NCI-H748 (cell line): ENCODE measurements at regions not wholly inside any gene's neighbourhood (a gene's known extent, or its start where the extent isn't known, plus 50 kb on each side); places are given as distances from the start of the nearest gene placed in this dataset.

Experiments
- DNase-seq: peaks from one replicate; lab custom pipeline; 2025; ENCODE audit not compliant: unreplicated experiment; lab: John Stamatoyannopoulos, UW

DNA sequence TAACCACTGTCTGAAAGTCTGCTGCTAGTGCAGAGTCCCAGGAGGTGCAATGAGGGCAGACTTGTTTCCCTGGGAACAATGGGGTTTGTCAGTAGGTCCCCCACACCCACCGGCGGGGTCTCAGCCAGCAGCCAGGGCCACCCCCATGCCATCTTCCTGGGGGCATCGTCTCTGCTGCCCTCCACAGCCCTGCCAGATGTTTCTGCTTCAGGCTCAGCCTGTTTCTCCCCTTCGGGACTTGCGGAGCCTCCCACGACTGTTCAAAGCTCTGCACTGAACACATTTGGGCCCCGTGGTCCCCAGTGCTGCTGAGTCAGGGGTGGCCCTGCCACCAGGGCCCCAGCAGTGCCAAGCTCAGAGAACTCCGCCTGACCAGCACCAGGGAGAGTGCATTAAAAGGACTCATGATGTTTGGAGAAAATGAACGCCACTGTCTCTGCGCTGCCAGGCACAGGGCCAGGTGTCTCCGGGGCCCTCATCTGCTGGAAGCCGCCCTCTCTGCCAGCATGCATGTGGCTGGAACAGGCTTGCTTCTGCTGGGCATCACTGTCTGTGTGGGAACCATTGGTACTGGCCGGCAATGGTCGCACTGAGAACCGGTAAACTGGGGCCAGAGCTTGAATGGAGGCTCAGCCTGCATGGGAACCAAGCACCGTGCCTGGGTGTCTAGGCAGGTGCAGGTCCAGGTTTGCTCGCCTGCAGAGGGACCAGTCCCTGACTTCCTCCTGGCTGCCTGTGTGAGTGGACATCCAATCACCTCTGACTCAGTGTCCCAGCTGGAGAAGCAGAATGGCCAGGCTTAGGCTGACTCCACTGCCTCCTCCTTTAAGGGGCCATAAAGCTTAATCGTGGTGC, 345.1 kb downstream of the GLRX3 start:
- DNase-seq: no peak

DNA sequence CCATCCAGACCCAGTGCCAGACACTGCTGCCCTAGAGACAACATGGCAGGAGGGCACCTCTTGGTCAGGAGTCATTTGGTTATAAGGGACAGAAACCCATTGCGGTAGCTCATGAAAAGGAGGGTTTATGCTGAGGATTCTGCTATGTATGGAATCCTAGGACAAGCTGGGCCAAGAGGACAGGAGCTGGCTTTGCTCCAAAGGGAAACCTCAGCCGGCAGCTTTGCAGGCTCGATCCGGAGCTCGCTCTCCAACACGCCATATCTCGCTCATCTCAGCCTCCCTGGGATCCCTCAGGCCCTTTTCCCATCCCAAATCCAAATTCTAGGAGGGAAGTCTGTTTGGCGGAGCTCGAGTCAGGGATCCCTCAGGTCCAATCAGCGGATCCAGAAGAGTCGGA, 345.7 kb downstream of the GLRX3 start:
- no peak for DNase-seq

DNA sequence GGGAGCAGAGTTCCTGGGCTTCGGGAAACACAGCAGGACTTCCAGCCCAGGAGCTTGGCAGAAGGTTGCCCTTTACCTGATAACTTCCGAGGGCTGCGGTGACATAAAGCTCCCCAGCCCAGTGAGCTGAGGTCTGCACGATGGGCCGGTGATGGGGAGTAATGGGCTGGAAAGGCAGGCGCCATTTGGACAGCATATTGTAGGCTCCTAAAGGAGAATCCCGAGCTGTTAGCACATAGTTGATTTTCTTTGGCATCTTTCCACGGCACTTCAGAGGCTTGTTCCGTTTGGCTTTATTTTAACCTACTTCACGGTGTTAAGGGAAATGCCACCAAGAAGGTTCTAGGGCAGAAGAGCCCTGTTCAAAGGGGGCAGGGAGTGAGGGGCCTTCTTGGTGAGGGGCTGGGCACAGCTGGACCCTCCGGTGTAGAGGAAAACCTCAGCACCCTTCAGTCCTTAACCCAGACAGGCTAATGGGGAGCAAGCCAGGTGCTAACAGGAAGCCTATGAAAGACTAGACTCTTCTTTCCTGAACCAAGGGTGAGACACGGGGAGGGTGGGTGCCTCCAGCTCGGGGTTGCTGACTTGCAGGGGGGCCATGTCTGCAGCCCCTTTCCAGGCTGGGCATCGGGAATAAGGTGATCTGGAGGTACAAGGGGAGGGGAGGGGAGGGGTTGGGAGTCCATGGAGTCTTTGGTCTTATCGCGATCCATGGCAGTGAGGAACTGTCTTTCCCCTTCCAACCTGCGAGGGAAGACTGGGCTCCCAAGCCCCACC, 347.7 kb downstream of the GLRX3 start:
- no peak for DNase-seq

DNA sequence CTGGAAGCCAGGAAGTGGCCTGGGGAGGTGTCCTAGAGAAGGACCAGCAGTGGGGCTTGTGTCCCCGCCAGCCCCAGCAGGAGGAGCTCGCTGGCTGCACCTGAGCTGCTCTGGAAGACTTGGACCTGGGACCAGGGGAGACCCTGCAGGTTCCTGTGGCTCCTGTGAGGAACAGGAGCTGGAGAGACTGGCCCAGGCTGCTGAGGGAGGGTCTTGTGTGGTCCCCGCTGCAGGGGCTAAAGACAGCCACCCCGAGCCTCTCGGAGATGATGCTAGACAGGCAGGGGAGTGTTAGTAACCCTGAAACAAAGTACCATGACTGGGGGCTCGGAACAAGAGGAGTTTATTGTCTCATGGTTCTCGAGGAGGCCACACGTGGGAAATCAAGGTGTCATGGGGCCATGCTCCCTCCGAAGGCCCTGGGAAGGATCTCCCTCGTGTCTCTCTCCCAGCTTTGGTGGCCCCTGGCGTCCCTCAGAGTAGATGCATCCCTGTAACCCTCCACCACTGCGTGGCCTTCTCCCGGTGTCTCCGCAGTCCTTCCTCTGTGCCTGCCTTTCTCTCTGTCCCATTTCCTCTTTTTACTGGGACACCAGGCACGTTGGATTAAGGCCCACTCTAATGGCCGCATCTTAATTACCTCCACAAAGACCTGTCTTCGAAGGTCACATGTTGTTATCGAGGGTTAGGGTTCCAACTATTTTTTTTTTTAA, 348.4 kb downstream of the GLRX3 start:
- DNase-seq: no peak

DNA sequence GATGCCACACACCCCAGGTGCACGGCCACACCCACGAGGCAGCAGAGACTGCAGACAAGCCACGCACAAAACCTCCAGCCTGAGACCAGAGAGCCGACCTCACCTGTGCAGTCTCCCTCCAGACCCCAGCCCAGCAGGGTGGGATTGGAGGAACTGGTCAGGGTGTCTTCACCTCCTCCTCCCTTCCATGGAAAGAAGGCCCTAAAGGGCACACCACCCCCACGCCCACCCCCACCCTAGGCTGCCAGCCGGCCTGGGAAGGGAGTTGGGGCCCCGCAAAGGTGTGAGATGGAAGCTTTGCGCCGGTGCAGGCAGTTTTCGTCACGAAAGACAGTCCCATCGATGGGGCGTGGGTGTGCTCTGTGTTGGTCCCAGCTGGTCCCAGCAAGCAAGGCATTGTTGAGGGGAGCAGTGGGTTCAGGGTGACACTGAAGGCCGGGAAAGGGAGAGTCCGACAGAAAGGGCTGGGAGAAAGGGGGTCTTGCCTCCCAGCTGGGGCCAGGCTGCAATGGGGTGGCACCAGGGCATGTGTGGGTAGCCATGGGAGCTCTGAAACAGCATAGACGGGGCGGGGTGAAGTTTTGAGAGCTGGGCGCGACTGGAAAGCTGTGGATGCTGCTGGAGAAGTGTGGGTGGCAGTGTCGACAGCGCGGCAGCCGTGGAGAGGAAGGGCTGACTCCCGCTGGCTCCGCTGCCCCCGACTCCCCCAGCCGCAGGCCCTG, 349.2 kb downstream of the GLRX3 start:
- no peak for DNase-seq

DNA sequence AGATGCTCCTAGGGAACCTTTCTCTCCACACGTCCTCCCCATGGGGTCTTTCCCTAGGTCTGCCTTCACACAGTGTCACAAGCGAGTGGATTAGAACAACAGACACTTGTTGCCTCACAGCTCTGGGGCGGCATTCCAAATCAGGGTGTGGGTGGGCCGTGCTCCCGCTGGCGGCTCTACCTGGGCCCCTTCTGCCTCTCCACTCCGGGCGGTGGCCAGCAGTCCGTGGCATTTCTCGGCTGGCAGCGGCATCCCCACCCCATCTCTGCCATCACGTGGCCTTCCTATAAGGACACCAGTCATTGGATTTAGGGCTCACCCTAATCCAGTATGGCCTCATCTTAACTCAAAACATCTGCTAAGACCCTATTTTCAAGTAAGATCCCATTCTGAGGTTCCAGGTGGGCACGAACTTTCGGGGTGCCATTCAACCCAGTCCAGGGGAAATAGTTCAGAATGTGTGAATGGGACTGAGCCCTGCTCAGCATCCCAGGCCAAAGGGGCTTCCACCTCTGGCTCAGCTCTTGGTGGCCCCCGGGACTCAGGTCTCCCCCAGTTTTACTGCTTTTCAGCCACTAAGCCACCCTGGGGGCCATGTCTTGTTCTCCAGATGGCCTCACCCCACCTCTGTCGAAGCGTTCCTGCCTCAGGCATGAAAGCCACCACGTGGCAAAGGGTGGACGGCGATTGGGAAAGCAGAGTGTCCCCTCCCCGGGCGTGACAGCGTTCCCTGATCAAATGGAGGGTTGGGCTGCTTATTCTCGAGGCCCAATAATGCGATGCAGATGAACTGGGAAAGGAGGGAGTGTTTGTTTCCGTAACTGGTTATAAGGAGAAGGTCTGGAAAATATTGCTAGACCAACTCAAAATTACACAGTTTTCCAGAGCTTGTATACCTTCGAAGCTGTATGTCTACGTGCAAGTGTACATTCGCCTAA, 350.0 kb downstream of the GLRX3 start:
- DNase-seq: no peak

DNA sequence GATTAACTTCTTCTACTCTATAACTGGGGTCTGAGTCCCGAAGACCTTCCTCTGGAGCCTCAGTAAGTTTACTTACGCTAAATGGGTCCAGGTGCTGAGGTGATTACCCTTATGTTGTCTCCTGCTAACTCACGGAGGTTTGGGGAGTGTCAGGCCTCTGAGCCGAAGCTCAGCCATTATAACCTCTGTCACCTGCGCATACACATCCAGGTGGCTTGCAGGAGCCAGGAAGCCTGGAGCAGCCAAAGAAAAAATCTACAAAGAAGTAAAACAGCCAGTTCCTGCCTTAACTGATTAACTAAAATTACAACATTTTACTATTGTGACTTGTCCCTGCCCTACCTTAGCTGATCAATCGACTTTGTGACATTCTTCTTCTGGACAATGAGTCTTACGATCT, 350.7 kb downstream of the GLRX3 start:
- DNase-seq: no peak

DNA sequence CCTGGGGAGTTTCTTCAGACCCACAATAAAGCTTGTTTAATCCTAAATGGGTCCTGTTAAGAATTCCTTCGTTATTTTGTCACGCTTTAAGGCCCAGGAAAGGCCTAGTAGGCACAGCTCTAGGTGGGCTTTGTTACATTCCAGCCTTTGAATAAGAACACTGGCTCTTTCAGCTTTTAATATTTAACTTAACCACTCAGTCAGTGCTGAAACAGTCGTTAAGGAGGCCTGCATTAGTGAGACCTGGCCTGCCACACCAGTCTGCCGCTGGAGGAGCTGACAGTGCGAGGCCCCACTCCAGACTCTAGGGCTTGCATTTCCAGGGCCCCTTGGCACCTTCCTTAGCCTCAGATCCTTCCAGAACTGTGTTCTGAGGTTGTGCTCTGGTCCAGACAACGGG, 351.4 kb downstream of the GLRX3 start:
- DNase-seq: no peak

DNA sequence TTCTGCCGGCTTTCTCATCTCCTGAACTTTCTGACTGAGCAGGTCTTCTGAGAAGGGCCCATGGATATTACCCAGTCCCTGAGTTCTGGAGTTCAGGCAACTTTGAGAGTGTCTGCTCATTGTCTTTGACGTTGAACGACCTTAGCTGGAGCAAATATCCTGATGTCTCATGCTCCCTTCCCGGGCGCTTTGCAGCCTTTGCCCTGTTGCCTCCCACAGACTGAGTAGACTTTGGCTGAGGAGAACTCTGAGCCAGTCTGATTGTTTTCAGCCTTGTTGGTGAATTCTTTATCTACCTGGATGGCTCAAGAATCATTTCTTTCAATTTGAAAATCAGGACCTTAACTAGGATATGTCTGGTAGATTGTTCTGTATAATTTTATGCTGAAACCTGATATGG, 353.7 kb downstream of the GLRX3 start:
- DNase-seq: no peak

DNA sequence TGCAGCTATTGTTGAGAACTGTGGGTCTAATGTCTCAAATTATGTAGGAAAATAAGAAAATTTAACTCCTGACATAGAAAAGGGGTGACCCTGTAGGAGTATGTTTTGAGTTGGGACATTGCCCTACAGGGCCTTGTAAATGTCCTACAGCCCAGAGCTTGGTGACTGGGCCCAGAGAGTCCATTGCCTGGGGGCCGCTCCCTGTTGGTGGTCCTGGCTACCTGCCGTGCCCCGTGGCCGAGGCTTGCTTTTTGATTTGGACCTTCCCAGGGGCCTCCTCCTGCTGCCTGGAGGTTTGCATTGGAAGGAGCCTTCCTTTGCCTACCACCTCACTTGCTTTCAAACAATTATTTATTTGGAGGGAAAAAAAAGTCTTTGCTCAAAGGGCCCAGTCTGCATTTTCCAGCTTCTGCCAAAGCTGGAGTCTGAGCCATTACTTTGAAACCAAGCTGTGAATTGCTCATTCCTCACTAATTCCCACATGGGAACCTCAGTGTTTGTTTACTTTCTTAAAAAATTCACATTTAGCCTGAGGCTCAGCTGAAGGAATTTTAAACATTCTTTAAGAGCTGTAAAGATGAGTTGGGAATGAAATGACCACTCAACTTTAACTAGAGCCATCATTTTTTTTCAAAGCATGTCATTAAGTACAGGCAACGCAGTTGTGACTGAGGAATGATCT, 355.0 kb downstream of the GLRX3 start:
- no peak for DNase-seq

DNA sequence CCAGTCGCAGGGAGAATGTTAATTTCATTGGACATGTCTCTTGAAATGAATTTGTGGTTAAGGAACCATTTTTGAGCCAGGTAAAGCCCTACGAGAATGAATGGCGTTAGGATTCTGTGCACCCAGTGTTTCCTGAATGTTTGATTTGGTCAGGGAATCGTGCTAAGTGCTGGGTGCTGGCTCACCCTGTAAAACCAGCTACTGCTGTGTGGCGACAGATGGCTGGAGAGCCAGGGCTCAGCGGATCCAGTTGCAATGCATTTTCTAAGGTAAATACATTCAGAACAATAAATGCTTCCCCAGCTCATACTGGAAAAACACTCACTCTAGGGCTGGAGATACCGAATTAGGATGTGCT, 355.5 kb downstream of the GLRX3 start:
- peak; percentile 63 for DNase-seq

DNA sequence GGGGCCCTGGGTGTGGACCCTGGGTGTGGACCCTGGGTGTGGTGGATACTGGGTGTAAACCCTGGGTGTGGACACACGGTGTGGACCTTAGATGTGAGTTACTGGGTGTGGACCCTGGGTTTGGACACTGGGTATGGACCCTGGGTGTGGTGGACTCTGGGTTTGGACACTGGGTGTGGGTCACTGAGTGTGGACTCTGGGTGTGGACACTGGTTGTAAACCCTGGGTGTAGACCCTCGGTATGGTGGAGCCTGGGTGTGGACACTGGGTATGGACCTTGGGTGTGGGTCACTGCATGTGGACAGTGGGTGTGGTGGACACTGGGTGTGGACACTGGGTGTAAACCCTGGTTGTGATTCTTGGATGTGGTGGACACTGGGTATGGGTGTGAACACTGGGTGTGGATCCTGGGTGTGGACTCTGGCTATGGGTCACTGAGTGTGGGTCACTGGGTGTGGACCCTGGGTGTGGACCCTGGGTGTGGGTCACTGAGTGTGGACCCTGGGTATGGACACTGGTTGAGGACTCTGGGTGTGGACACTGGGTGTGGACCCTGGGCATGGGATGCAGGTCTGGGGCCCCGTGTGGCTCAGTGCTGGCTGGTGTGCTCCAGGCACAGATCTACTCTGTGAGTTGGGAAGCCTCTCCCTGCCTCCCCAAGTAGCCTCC, 356.2 kb downstream of the GLRX3 start:
- DNase-seq: no peak

DNA sequence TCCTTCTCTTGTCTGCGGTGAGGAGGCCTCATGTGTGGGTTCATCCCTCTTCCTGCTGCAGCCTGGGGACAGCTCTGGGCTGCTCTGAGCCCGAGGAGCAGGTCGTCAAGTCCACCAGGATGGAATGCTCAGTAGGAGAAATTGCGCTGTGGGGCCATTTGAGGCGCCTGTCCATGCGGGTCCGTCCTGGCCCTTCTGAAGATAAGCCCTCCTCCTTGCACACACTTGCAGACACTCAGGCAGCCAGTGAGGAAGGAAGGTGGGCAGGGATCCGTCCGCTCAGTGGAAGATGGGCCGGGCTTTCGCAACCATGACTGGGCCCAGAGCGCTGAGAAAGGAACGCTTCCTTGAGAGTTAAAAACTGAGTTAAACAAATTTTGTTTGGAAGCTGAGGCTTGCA, 356.8 kb downstream of the GLRX3 start:
- no peak for DNase-seq

DNA sequence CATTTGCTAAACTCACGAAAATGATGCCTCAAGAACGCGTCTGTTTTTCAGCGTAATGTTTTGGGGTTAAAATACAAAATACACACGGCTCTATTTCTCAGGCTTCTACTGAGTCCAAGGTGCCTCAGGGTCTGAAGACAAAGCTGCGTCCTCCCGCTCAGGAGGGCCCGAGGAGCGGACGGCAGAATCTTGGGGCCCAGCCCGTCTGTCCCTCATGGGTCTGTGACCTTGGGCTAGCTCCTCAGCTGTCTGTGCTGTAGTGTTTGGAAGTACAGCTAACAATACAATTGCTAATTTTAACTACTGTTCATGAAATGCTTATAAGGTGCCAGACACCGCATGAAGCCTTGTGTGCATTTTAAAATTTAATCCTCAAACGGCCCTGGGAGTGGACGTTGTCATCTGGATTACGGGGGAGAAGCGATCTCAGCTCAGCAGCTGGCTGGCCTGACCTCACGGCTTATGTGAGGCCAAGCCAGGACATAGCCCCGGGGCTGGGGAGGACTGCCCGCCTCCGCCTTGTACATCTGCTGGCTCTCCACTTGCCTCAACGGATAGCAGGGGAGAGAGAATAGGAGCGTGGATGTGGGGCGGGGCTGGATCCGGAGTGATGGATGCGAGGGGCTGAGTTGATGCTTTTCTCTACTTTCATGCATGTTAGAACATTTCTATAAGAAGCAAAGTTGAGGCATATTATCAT, 357.4 kb downstream of the GLRX3 start:
- no peak for DNase-seq

DNA sequence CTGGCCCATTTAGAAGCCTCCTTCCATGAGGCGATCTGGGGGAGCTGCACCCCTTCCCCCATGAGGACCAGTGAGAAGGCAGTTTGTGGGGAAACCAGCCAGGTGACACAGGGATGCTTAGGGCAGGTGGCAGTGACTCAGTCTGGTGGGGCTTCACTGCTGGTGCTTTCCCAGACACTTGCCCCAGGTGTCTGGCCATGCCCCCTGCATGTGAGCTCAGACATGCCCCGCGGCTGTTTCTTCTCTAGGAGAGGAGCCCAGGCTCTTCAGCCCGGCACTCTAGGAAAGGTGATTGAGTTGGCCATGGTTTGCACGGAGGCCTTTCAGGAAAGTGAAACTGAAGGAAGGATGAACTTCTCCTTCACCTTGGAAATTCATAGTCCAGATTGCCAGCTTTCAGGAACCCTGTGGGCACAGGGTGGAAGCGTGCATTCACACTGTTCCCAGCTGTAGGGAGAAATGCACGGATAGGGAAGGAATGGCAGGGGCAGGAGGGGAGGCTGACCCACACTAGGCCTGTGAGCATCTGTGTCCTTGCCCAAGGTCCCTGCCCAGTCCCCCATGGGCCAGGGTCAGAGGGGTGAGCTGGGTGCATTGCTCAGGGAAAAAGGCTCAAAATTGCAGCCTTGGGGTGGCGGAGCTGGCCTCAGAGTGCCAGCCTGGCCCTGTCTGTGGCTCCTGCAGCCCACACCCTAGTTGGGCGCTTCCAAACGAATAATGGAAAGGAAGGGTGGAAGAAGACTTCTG, 359.1 kb downstream of the GLRX3 start:
- DNase-seq: no peak

DNA sequence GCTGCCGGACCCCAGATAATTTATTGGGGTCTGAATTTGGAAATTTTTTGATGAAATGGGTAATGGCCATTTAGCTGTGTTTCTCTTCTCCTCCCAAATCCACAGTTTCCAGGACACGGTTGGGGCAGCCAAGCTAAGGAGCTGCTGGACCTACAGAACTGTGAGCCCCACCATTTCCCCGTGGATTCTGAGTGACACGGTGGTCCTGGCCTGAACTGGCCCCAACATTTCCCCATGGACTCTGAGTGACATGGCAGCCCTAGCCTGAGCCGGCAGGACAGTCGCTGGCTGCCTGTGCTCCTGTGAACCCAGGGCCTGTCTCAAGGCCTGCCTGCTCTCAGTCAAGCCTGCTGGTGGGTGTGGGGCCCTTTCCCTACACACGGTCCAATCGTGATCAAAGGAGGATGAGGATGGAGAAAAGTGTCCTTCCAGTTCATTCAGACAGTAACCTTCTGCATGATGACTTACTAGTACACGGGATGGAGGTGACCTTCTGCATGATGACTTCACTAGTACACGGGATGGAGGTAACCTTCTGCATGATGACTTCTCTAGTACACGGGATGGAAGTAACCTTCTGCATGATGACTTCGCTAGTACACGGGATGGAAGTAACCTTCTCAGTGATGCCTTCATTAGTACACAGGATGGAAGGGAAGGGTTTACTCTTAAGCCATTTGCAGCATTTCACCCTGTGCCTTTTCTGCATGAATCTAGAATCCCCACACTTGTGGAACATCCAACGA, 359.9 kb downstream of the GLRX3 start:
- DNase-seq: no peak
